ENCODE measurements at regions not wholly inside any gene's neighbourhood (a gene's known extent, or its start where the extent isn't known, plus 50 kb on each side); places are given as distances from the start of the nearest gene placed in this dataset.

DNA sequence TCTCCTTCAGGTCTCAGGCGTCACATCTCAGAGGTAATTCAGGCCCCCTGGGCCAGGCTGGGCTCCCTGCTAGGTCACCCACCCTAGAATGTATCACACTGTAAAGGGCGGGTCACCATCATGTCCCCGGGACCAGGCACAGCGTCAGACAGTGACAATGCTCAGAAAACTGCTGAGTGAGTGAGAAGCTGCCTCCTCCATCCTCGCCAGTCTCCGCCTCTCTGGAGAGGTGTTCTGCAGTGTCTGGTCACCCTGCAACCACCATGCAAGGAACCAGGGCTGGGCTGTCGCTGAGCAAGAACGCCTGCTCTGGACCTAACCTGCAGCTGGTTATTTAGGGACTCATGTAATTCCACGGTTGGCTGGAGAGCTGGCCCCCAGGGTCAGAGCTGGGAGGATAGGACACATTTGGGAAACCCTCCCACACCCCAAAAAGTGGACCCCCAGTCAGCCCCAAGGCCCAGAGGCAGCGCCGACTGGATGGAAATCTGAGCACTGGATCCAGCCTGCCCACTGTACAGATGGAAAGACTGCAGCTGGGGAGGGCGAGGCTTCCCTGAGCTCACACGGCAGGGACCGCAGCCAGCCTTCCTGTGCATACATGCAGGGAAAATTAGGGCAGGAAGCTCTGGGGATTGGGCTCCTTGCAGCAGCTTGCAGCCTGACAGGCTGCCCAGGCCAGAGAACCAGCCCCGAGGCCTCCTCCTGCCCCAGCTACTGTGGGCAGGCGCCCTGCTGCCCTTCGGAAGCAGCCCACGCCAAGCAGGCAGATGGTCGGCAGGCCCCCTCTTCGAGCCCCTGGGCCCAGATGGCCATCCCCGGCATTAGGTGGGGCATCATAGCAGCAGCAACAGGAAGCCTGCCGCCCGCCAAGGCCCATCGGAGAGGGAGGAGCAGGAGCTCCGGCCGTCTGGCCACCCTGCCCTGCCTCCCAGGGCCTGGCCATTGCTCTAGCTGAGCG lies 105.4 kb upstream of the ZMIZ1 start:
- TF ChIP-seq, protein P1, sequence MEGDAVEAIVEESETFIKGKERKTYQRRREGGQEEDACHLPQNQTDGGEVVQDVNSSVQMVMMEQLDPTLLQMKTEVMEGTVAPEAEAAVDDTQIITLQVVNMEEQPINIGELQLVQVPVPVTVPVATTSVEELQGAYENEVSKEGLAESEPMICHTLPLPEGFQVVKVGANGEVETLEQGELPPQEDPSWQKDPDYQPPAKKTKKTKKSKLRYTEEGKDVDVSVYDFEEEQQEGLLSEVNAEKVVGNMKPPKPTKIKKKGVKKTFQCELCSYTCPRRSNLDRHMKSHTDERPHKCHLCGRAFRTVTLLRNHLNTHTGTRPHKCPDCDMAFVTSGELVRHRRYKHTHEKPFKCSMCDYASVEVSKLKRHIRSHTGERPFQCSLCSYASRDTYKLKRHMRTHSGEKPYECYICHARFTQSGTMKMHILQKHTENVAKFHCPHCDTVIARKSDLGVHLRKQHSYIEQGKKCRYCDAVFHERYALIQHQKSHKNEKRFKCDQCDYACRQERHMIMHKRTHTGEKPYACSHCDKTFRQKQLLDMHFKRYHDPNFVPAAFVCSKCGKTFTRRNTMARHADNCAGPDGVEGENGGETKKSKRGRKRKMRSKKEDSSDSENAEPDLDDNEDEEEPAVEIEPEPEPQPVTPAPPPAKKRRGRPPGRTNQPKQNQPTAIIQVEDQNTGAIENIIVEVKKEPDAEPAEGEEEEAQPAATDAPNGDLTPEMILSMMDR (IDR thresholded peaks at IDR 0.05 in 4 of 5, conservative IDR thresholded peaks at IDR 0.05 in 1 of 5), result no peak
- TF ChIP-seq POLR2A (IDR thresholded peaks at IDR 0.05), result no peak

All from gastrocnemius medialis (tissue), 4 donors.